ENCODE measurements at regions not wholly inside any gene's neighbourhood (a gene's known extent, or its start where the extent isn't known, plus 50 kb on each side); places are given as distances from the start of the nearest gene placed in this dataset.

- no peaks in the 10 kb centered on the region for H3K36me3 ChIP-seq (ENCODE audit: control insufficient read depth in 2 of 2, extremely low read depth in 1 of 2, insufficient read depth in 2 of 2, low read length in 2 of 2)
- DNase-seq (ENCODE audit: low read depth, low spot score) (peak; percentile 43), FAIRE-seq (no peak)
- TF ChIP-seq CTCF (IDR thresholded peaks at IDR 0.05; ENCODE audit: extremely low read depth in 1 of 2, insufficient read depth in 1 of 2, low read depth in 1 of 2, low read length in 2 of 2) (peak; percentile 34 to 38), FOS (IDR thresholded peaks at IDR 0.05; ENCODE audit: borderline replicate concordance, insufficient read depth, low read length) (no peak), POLR2A (IDR thresholded peaks at IDR 0.05; ENCODE audit: low read depth, low read length) (no peak), POLR2AphosphoS5 (IDR thresholded peaks at IDR 0.05; ENCODE audit: insufficient read depth, low read depth, low read length) (no peak), JUN (IDR thresholded peaks at IDR 0.05; ENCODE audit: borderline replicate concordance, insufficient read depth, insufficient read length, low read depth) (no peak), MYC (IDR thresholded peaks at IDR 0.05; ENCODE audit: low read depth, low read length) (no peak), MAX (IDR thresholded peaks at IDR 0.05; ENCODE audit: insufficient read depth, insufficient read length) (no peak)
- no peaks in the 10 kb centered on the region for H3K9me3 ChIP-seq (replicated peaks; ENCODE audit: control insufficient read depth, insufficient read depth, low read length)
- intact Hi-C loops (cut with micrococcal nuclease), result loop anchor here (2.0 to 5.0 kb wide), 3 partner anchors 153 to 1202 kb away; no protein-coding TSS in a partner anchor
- dilution Hi-C loops (cut with MboI; ENCODE audit: extremely low pct_ligation_motif_present, low sequenced_read_pairs), result no loop called here
- no peaks in the 10 kb centered on the region for H3K79me2 ChIP-seq (ENCODE audit: control insufficient read depth, insufficient read depth, low read length)
- peaks cover 0 to 2% of the 10 kb centered on the region in 2 experiments for H3K27me3 ChIP-seq (ENCODE audit: control insufficient read depth in 2 of 2, insufficient read depth in 2 of 2, low read length in 2 of 2)
- POLR2A ChIA-PET, result no interaction called here
- H3K27ac ChIP-seq (ENCODE audit: insufficient read depth, low read depth, low read length), result no peak overlapping the region
- CTCF ChIA-PET, result interaction anchor here (1.6 to 2.8 kb wide), 4 partner anchors 10 to 1206 kb away, joined by 3 to 16 read pairs (median 8); partner anchors contain the start of gene C3orf33
- H3K4me3 ChIP-seq (replicated peaks in 1 of 3; ENCODE audit: insufficient read depth in 1 of 3, low read depth in 1 of 3, low read length in 3 of 3), result no peak overlapping the region
- no peak overlapping the region for H3K4me2 ChIP-seq (ENCODE audit: insufficient read depth, low read length)
- no peaks in the 10 kb centered on the region for H3K4me1 ChIP-seq (ENCODE audit: control insufficient read depth, extremely low read depth, insufficient read depth, low read length)
- BruUV-seq (replicated peaks), result no TSS peak
- no peaks in the 10 kb centered on the region for H4K20me1 ChIP-seq (replicated peaks; ENCODE audit: control insufficient read depth, extremely low read depth, insufficient read depth, low read length)
- no peaks in the 10 kb centered on the region for H3K9me1 ChIP-seq (replicated peaks; ENCODE audit: control insufficient read depth, extremely low read depth, insufficient read depth, low read length)
- no peak overlapping the region for H3K9ac ChIP-seq (replicated peaks; ENCODE audit: extremely low read depth, insufficient read depth, low read length)
- no peak overlapping the region for H2AFZ ChIP-seq (ENCODE audit: low read depth, low read length)
Observed at GRCh38 chr3:155995525-155996370, 124.6 kb upstream of the KCNAB1 start.

Measured in endothelial cell of umbilical vein (primary cell).